Ishikawa (cell line): ENCODE measurements at regions not wholly inside any gene's neighbourhood (a gene's known extent, or its start where the extent isn't known, plus 50 kb on each side); places are given as distances from the start of the nearest gene placed in this dataset.

Source experiments
- CEBPB ChIP-seq: IDR thresholded peaks from 2 replicates; pipeline ENCODE4 v1.6.1; 2012
- CREB1 ChIP-seq: IDR thresholded peaks from 2 replicates; pipeline ENCODE4 v1.6.1; 2012; ENCODE audit warnings: low read depth
- EGR1 ChIP-seq: IDR thresholded peaks from 2 replicates; pipeline ENCODE4 v1.6.1; 2012
- EP300 ChIP-seq: IDR thresholded peaks from 2 replicates; pipeline ENCODE4 v1.6.1; 2012; ENCODE audit warnings: borderline replicate concordance
- FOXM1 ChIP-seq: IDR thresholded peaks from 2 replicates; pipeline ENCODE4 v1.6.1; 2012; ENCODE audit warnings: low read depth, borderline replicate concordance
- NFIC ChIP-seq: IDR thresholded peaks from 2 replicates; pipeline ENCODE4 v1.6.1; 2012
- RAD21 ChIP-seq: IDR thresholded peaks from 2 replicates; pipeline ENCODE4 v1.6.1; 2012; ENCODE audit warnings: low read depth
- TAF1 ChIP-seq: IDR thresholded peaks from 2 replicates; pipeline ENCODE4 v1.6.1; 2012; ENCODE audit warnings: low read depth, mild to moderate bottlenecking
- TCF12 ChIP-seq: IDR thresholded peaks from 2 replicates; pipeline ENCODE4 v1.6.1; 2012; ENCODE audit warnings: low read depth
- TEAD4 ChIP-seq: IDR thresholded peaks from 2 replicates; pipeline ENCODE4 v1.6.1; 2012
- YY1 ChIP-seq: IDR thresholded peaks from 2 replicates; pipeline ENCODE4 v1.6.1; 2012; ENCODE audit warnings: low read depth
- ZBTB7A ChIP-seq: IDR thresholded peaks from 2 replicates; pipeline ENCODE4 v1.6.1; 2012; ENCODE audit warnings: low read depth
- TF ChIP-seq, protein P1 (sequence below): IDR thresholded peaks from 2 replicates; pipeline ENCODE4 v1.6.1; 2012
- TF ChIP-seq, protein P2 (sequence below): IDR thresholded peaks from 2 replicates; pipeline ENCODE4 v1.6.1; 2012; ENCODE audit warnings: low read depth, mild to moderate bottlenecking
- TF ChIP-seq, protein P3 (sequence below): IDR thresholded peaks from 2 replicates; pipeline ENCODE4 v1.6.1; 2012

DNA sequence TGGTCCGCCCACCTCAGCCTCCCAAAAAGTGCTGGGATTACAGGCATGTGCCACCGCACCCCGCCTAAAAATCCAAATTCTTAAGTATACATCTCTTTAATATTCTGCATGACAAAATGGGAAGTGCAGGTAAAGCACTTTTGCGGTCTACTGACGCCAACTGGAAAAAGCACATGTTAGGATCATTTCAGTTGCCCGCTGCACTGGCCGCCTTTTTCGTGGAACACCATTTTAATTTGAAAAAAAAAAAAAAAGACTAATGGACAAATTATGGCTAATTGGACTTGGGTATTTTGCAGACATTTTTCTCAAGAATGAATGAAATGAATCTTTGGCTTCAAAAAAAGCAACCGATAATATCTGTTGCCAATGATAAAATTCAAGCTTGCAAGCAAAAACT, 129.3 kb upstream of the GPC1 start:
- TF ChIP-seq FOXM1 (no peak), EP300 (no peak), YY1 (no peak), CEBPB (no peak), EGR1 (no peak), TCF12 (no peak), TAF1 (no peak), NFIC (no peak), CREB1 (no peak), TEAD4 (no peak)
- TF ChIP-seq, protein P1, sequence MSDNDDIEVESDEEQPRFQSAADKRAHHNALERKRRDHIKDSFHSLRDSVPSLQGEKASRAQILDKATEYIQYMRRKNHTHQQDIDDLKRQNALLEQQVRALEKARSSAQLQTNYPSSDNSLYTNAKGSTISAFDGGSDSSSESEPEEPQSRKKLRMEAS, result no peak
- TF ChIP-seq, protein P2, sequence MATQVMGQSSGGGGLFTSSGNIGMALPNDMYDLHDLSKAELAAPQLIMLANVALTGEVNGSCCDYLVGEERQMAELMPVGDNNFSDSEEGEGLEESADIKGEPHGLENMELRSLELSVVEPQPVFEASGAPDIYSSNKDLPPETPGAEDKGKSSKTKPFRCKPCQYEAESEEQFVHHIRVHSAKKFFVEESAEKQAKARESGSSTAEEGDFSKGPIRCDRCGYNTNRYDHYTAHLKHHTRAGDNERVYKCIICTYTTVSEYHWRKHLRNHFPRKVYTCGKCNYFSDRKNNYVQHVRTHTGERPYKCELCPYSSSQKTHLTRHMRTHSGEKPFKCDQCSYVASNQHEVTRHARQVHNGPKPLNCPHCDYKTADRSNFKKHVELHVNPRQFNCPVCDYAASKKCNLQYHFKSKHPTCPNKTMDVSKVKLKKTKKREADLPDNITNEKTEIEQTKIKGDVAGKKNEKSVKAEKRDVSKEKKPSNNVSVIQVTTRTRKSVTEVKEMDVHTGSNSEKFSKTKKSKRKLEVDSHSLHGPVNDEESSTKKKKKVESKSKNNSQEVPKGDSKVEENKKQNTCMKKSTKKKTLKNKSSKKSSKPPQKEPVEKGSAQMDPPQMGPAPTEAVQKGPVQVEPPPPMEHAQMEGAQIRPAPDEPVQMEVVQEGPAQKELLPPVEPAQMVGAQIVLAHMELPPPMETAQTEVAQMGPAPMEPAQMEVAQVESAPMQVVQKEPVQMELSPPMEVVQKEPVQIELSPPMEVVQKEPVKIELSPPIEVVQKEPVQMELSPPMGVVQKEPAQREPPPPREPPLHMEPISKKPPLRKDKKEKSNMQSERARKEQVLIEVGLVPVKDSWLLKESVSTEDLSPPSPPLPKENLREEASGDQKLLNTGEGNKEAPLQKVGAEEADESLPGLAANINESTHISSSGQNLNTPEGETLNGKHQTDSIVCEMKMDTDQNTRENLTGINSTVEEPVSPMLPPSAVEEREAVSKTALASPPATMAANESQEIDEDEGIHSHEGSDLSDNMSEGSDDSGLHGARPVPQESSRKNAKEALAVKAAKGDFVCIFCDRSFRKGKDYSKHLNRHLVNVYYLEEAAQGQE, result no peak
- TF ChIP-seq, protein P3, sequence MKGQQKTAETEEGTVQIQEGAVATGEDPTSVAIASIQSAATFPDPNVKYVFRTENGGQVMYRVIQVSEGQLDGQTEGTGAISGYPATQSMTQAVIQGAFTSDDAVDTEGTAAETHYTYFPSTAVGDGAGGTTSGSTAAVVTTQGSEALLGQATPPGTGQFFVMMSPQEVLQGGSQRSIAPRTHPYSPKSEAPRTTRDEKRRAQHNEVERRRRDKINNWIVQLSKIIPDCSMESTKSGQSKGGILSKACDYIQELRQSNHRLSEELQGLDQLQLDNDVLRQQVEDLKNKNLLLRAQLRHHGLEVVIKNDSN, result no peak

DNA sequence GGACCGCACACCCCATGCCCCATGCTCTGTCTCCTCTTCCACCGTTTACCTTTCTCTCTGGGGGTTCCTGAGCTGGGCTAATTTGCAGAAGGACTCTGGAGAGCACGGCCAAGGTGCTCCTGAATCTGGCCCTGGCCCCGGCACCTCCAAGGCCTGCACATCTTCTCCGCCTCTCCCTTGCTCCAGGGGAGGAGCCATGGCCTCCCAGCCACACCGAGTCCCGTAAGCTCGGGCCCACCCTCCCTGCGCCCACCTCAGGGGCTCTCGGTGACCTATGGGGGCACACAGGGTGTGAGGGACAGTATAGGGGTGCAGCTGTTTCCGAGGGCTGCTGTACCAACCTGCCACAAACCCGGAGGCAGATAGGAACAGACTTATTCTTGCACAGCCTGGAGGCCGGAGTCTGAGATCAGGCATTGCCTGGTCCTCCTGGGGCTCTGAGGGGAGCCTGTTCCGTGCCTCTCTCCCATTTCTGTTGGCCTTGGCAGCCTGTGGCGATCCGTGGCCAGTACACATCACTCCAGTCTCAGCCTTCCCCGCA, 127.3 kb upstream of the GPC1 start:
- TF ChIP-seq TCF12 (no peak), NFIC (no peak), TEAD4 (no peak), CREB1 (no peak), CEBPB (no peak), TAF1 (no peak), YY1 (no peak), EGR1 (no peak), EP300 (no peak), FOXM1 (no peak), RAD21 (no peak)
- TF ChIP-seq, protein P1, result no peak
- TF ChIP-seq, protein P2, result no peak
- TF ChIP-seq, protein P3, result no peak

DNA sequence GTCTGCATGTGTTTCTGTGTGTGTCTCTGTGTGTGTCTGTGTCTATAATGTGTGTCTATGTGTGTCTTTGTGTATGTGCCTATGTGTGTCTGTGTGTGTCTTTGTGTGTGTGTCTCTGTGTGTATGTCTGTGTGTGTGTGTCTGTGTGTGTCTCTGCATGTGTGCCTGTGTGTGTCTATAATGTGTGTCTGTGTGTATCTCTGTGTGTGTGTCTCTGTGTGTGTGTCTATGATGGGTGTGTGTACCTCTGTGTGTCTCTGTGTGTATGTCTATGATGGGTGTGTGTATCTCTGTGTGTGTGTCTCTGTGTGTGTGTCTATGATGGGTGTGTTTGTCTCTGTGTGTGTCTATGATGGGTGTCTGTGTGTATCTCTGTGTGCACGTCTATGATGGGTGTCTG, 126.2 kb upstream of the GPC1 start:
- TF ChIP-seq NFIC (no peak), TAF1 (no peak)
- TF ChIP-seq, protein P1, result no peak

DNA sequence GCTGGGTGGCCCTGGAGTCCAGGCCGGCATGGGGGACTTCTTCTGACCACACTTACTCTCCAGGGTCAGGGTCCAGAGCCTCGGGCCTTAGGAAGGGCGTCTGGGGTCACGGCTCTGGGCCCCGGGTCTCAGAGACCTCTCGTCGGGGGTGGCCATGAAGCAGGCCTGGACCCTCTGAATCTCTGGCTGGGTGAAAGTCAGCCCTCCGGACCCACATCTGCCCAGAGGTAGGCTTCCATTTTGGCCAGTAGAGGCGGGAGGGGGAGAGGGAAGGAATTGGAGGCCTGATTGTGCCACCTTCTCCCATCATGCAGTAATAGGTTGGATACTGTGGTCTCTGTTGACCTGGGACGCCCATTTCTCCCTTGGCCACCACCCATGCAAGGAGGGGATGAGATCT, 125.3 kb upstream of the GPC1 start:
- TF ChIP-seq EGR1 (no peak), NFIC (no peak), CREB1 (no peak), ZBTB7A (no peak), CEBPB (no peak), RAD21 (no peak), TCF12 (no peak), TAF1 (no peak), TEAD4 (no peak), YY1 (no peak), FOXM1 (no peak), EP300 (no peak)
- TF ChIP-seq, protein P1, result no peak
- TF ChIP-seq, protein P2, result no peak
- TF ChIP-seq, protein P3, result no peak
